HL-60 (cell line): ENCODE measurements at regions not wholly inside any gene's neighbourhood (a gene's known extent, or its start where the extent isn't known, plus 50 kb on each side); places are given as distances from the start of the nearest gene placed in this dataset.

Source experiments
- DNase-seq, 2 experiments: peaks; one replicate each; pipeline ENCODE4 v3.0.0-alpha.2; 2010 to 2020; ENCODE audit warnings: low read depth in 1 of 2, low spot score in 1 of 2
- H3K27ac ChIP-seq: fragments of 250-450 bp; sonication (Bioruptor Pico); replicated peaks from 2 replicates; pipeline ENCODE4 v1.5.1; 2020; ENCODE audit warnings: mild to moderate bottlenecking, moderate library complexity
- H3K27me3 ChIP-seq: fragments of 250-450 bp; sonication (Bioruptor Pico); 2 replicates; pipeline ENCODE4 v1.5.1; 2021; ENCODE audit warnings: mild to moderate bottlenecking, moderate library complexity; ENCODE audit not compliant: insufficient read depth, poor library complexity, severe bottlenecking
- H3K4me3 ChIP-seq: replicated peaks from 2 replicates; pipeline ENCODE4 v1.5.1; 2011; ENCODE audit warnings: mild to moderate bottlenecking, control low read depth, low read length; ENCODE audit not compliant: insufficient read depth
- CTCF ChIP-seq: IDR thresholded peaks from one replicate; pipeline ENCODE4 v1.5.1; 2011; ENCODE audit warnings: low read length, control low read depth, inconsistent platforms; ENCODE audit not compliant: insufficient read depth
- GABPA ChIP-seq: IDR thresholded peaks from 2 replicates; pipeline ENCODE4 v1.6.1; 2012; ENCODE audit warnings: low read depth
- POLR2AphosphoS5 ChIP-seq: IDR thresholded peaks from 2 replicates; pipeline ENCODE4 v1.6.1; 2012; ENCODE audit warnings: low read depth
- REST ChIP-seq: IDR thresholded peaks from 2 replicates; pipeline ENCODE4 v1.6.1; 2012; ENCODE audit warnings: low read depth; ENCODE audit not compliant: insufficient replicate concordance
- SPI1 ChIP-seq: IDR thresholded peaks from 2 replicates; pipeline ENCODE4 v1.6.1; 2012; ENCODE audit warnings: low read depth, mild to moderate bottlenecking, borderline replicate concordance

- TF ChIP-seq POLR2AphosphoS5 (no peak), SPI1 (no peak), CTCF (no peak), REST (no peak), GABPA (no peak)
- Histone ChIP-seq H3K4me3 (no peak overlapping the region), H3K27me3 (no peaks in the 10 kb centered on the region), H3K27ac (no peak overlapping the region)
- no peak for DNase-seq
These were observed 118.9 kb downstream of the CTTN start for GRCh38 chr11:70517203-70517602.

GRCh38 chr11:70517988-70518907, 119.9 kb downstream of the CTTN start:
- TF ChIP-seq GABPA = no peak
- TF ChIP-seq POLR2AphosphoS5 = no peak
- TF ChIP-seq CTCF = no peak
- no peak for TF ChIP-seq REST
- Histone ChIP-seq H3K27ac (no peak overlapping the region), H3K27me3 (peaks cover 2% of the 10 kb centered on the region), H3K4me3 (no peak overlapping the region)
- DNase-seq = no peak

- H3K4me3 ChIP-seq = no peak overlapping the region
- DNase-seq = no peak
- no peak for TF ChIP-seq GABPA
- TF ChIP-seq SPI1 = no peak
- TF ChIP-seq POLR2AphosphoS5 = no peak
- no peak for TF ChIP-seq CTCF
- no peak for TF ChIP-seq REST
- H3K27me3 ChIP-seq = peaks cover 2% of the 10 kb centered on the region
- no peak overlapping the region for H3K27ac ChIP-seq
These were observed 120.8 kb downstream of the CTTN start for GRCh38 chr11:70519117-70519516.
